ENCODE measurements at regions not wholly inside any gene's neighbourhood (a gene's known extent, or its start where the extent isn't known, plus 50 kb on each side); places are given as distances from the start of the nearest gene placed in this dataset.

DNA sequence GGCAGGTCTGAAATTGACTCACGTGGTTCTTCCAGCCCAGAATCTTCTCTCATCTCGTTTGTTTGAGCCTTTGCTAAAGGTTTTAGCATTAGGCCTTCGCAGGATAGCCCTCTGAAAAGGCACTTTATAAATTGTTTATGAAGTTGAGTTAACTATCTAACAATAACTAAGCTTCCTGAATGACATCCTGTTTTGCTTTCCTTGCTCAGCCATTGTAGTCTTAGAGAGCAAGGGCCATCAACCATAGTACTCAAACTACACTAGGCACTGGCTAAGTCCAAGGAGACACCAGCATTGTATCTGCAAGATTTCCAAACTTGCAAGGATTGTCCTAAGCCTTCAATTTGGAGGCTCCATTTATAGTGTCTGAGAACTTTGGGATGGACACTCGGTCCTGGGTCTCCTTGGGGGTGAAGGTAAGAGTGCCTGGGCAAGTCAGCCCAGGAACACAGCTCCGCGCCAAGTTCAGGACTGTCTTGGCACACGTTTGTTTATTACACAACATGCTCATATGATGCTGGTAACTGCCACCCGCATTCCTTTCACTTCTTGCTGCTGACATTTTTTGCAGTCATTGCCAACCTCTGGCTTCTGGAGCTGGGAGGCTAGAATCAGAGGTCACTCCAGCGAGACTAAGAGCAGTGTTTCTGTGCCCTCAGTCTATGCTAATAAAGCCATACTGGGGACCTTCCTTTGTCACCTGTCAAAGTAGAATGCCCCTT, 151.1 kb downstream of the ESM1 start:
- no peak overlapping the region for H2AFZ ChIP-seq (ENCODE audit: low read depth, low read length, poor library complexity, severe bottlenecking)
- intact Hi-C loops (cut with micrococcal nuclease): no loop called here
- no peak overlapping the region for H3K4me3 ChIP-seq (replicated peaks in 1 of 2; ENCODE audit: low read depth in 1 of 2, low read length in 2 of 2)
- BruUV-seq (replicated peaks): no TSS peak
- TF ChIP-seq SP1 (IDR thresholded peaks at IDR 0.05; ENCODE audit: low read depth) (no peak), POLR2AphosphoS5 (IDR thresholded peaks at IDR 0.05; ENCODE audit: low read depth, low read length) (no peak), ATF3 (IDR thresholded peaks at IDR 0.05) (no peak), CBX3 (IDR thresholded peaks at IDR 0.05; ENCODE audit: low read depth) (no peak), CEBPB (IDR thresholded peaks at IDR 0.05; ENCODE audit: low read depth) (no peak), YY1 (IDR thresholded peaks at IDR 0.05; ENCODE audit: extremely low read depth, insufficient replicate concordance, low read depth, low read length) (no peak), ELF1 (IDR thresholded peaks at IDR 0.05; ENCODE audit: borderline replicate concordance, low read depth) (no peak), POLR2A (IDR thresholded peaks at IDR 0.05; ENCODE audit: borderline replicate concordance, extremely low read depth, insufficient read depth, insufficient read length) (no peak), EZH2phosphoT487 (IDR thresholded peaks at IDR 0.05; ENCODE audit: borderline replicate concordance) (no peak), ZBTB33 (IDR thresholded peaks at IDR 0.05; ENCODE audit: extremely low read depth, insufficient replicate concordance, low read length) (no peak)
- no peak overlapping the region for H3K4me2 ChIP-seq (ENCODE audit: low read length)
- no peak overlapping the region for H3K27ac ChIP-seq (ENCODE audit: low read depth, low read length)
- no peak for DNase-seq (ENCODE audit: low read depth, low spot score)
- ChIA-PET RAD21 (ENCODE audit: low non-redundant PET in 1 of 2, low total read pairs in 2 of 2, uncharacterized antibody in 2 of 2, unreplicated experiment in 2 of 2) (no interaction called here), CTCF (no interaction called here), POLR2A (no interaction called here)
- H3K9me2 ChIP-seq (ENCODE audit: insufficient read depth): no peaks in the 10 kb centered on the region
- H3K79me2 ChIP-seq (ENCODE audit: insufficient read depth, low read length): no peaks in the 10 kb centered on the region
- ATAC-seq: no peak
- no peak overlapping the region for H3K9ac ChIP-seq (ENCODE audit: low read length)
- no peaks in the 10 kb centered on the region for H3K4me1 ChIP-seq (ENCODE audit: control insufficient read depth in 1 of 2, insufficient read depth in 2 of 2, low read length in 2 of 2)
- H3K27me3 ChIP-seq (ENCODE audit: insufficient read depth, low read length): peaks cover 9% of the 10 kb centered on the region; the same call in 1 of the 2 replicates
- H4K20me1 ChIP-seq (ENCODE audit: insufficient read depth): no peaks in the 10 kb centered on the region
- H3K36me3 ChIP-seq (ENCODE audit: control insufficient read depth in 1 of 2, insufficient read depth in 2 of 2, low read length in 2 of 2): no peaks in the 10 kb centered on the region
- H3K9me3 ChIP-seq (ENCODE audit: control insufficient read depth in 1 of 2, insufficient read depth in 1 of 2, low read depth in 1 of 2, low read length in 2 of 2): no peaks in the 10 kb centered on the region

Measured in HCT116 (cell line).